Kidney glomerular epithelial cell (primary cell): ENCODE measurements at regions not wholly inside any gene's neighbourhood (a gene's known extent, or its start where the extent isn't known, plus 50 kb on each side); places are given as distances from the start of the nearest gene placed in this dataset.
"Not testable (repeated sequence)": the region's sequence is repeated elsewhere in the genome, so short reads cannot be mapped to it uniquely, and the experiment has no call there.

Experiments
- DNase-seq: peaks from one replicate; lab custom pipeline; 2025; lab: John Stamatoyannopoulos, UW

- no peak for DNase-seq
Measured at GRCh38 chr7:20466543-20467021, 135.9 kb downstream of the ITGB8 start.

GRCh38 chr7:20470082-20470481 is 139.4 kb downstream of the ITGB8 start:
- no peak for DNase-seq

- DNase-seq, result no peak
Measured at GRCh38 chr7:20470726-20471125, 140.0 kb downstream of the ITGB8 start.

GRCh38 chr7:20474249-20474648 is 141.2 kb upstream of the ABCB5 start:
- DNase-seq, result no peak

GRCh38 chr7:20475756-20476155 is 139.7 kb upstream of the ABCB5 start:
- DNase-seq, result no peak

- DNase-seq, result no peak
Measured at GRCh38 chr7:20477067-20477466, 138.4 kb upstream of the ABCB5 start.

- DNase-seq, result no peak
Measured at GRCh38 chr7:20479706-20480105, 135.8 kb upstream of the ABCB5 start.

- DNase-seq, result no peak
Measured at GRCh38 chr7:20482071-20482470, 133.4 kb upstream of the ABCB5 start.

- DNase-seq, result no peak
Measured at GRCh38 chr7:20484356-20484755, 131.1 kb upstream of the ABCB5 start.

GRCh38 chr7:20488850-20489249 is 126.6 kb upstream of the ABCB5 start:
- no peak for DNase-seq

- no peak for DNase-seq
Measured at GRCh38 chr7:20491284-20491683, 124.2 kb upstream of the ABCB5 start.

GRCh38 chr7:20494566-20494965 is 120.9 kb upstream of the ABCB5 start:
- no peak for DNase-seq

- not testable (repeated sequence) for DNase-seq
Measured at GRCh38 chr7:20501473-20501872, 114.0 kb upstream of the ABCB5 start.

GRCh38 chr7:20503278-20503950 is 112.1 kb upstream of the ABCB5 start:
- no peak for DNase-seq

- DNase-seq, result no peak
Measured at GRCh38 chr7:20504060-20504459, 111.4 kb upstream of the ABCB5 start.

- no peak for DNase-seq
Measured at GRCh38 chr7:20506175-20506574, 109.3 kb upstream of the ABCB5 start.

GRCh38 chr7:20507157-20507556 is 108.3 kb upstream of the ABCB5 start:
- DNase-seq, result no peak

- peak; percentile 2 for DNase-seq
Measured at GRCh38 chr7:20508109-20508508, 107.4 kb upstream of the ABCB5 start.

- DNase-seq, result no peak
Measured at GRCh38 chr7:20509892-20510572, 105.4 kb upstream of the ABCB5 start.

- DNase-seq, result no peak
Measured at GRCh38 chr7:20510573-20510900, 104.9 kb upstream of the ABCB5 start.

- no peak for DNase-seq
Measured at GRCh38 chr7:20513341-20513740, 102.1 kb upstream of the ABCB5 start.

- DNase-seq, result peak; percentile 17
Measured at GRCh38 chr7:20513897-20514296, 101.6 kb upstream of the ABCB5 start.

GRCh38 chr7:20514364-20514763 is 101.1 kb upstream of the ABCB5 start:
- DNase-seq, result peak; percentile 96

GRCh38 chr7:20519645-20520044 is 95.8 kb upstream of the ABCB5 start:
- DNase-seq, result no peak
